OCI-LY7 (cell line): ENCODE measurements at regions not wholly inside any gene's neighbourhood (a gene's known extent, or its start where the extent isn't known, plus 50 kb on each side); places are given as distances from the start of the nearest gene placed in this dataset.

ENCODE experiments used
- CTCF ChIP-seq: fragments of 200-600 bp; sonication (generic); conservative IDR thresholded peaks from 2 replicates; pipeline ENCODE4 v1.5.1; 2014; ENCODE audit warnings: mild to moderate bottlenecking, antibody characterized with exemption, low read length, moderate library complexity, mixed read lengths
- EZH2phosphoT487 ChIP-seq: fragments of 200-600 bp; sonication (generic); IDR thresholded peaks from 2 replicates; pipeline ENCODE4 v1.6.1; 2018; ENCODE audit warnings: low read depth, borderline replicate concordance, mild to moderate bottlenecking, mixed run types, antibody characterized with exemption, low read length, moderate library complexity, mixed read lengths

- no peak for TF ChIP-seq CTCF
- no peak for TF ChIP-seq EZH2phosphoT487
Observed at GRCh38 chr2:142707318-142707717, 170.1 kb upstream of the KYNU start.
